ENCODE measurements at regions not wholly inside any gene's neighbourhood (a gene's known extent, or its start where the extent isn't known, plus 50 kb on each side); places are given as distances from the start of the nearest gene placed in this dataset.

DNA sequence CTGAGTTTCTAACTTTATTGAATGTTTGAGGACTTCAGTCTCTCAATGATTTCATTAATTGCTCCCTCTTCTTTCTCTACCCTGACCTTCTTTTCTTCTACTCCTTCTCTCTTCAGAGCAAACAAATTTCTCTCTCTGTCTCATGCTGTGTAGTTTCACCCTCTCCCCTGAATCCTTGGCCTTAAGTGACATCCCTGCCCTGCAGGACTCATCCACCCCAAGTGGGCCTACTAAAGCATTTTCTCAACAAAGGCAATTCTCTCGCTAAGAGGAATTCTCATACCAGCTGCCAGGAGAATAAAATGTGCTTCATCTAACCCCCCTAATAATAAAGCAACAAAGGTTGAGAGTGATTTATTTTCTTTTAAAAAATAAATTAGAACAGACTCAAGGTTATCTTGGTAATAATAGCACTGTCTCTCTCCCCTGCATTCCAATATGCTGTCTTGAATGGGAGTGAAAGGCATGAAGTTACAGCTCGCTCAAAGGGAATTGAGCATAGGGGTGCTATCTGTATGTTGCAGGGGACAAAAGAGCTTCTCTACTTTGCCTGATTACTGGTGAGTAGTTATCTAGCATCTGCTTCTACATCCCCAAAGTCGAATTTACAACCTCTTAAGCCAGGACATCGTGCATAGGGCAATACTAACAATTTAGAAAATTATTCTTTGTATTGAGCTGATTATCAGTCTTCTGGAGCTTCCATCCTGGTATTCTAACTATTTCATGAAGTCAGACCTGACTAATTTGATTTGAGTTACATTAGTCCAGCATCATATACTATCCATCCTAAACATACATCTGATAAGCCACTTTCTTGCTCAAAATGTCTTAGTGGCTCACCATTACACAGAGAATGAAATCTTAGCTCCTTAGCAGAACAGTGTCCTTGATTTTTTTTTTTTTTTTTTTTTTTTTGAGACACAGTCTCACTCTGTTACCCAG lies 76.9 kb upstream of the DNAJC19 start:
- ChIA-PET POLR2A (interaction anchor here (0.6 kb wide), 1 partner anchor 1422 kb away, joined by 3 read pairs; no protein-coding TSS in a partner anchor), CTCF (no interaction called here)
- Mint-ChIP-seq H3K27ac (no peak overlapping the region), H3K9me3 (ENCODE audit: insufficient read depth) (no peaks in the 10 kb centered on the region), H3K4me3 (no peak overlapping the region), H3K36me3 (ENCODE audit: low read depth) (no peaks in the 10 kb centered on the region), H3K4me1 (ENCODE audit: low read depth) (no peaks in the 10 kb centered on the region), H3K27me3 (ENCODE audit: low read depth) (no peaks in the 10 kb centered on the region)
- DNase-seq (no peak), ATAC-seq (no peak)

- CTCF ChIA-PET, result no interaction called here
- no peak for ATAC-seq
- Mint-ChIP-seq H3K4me3 (no peak overlapping the region), H3K27me3 (ENCODE audit: low read depth) (no peaks in the 10 kb centered on the region), H3K9me3 (ENCODE audit: insufficient read depth) (no peaks in the 10 kb centered on the region), H3K4me1 (ENCODE audit: low read depth) (no peaks in the 10 kb centered on the region), H3K27ac (no peak overlapping the region), H3K36me3 (ENCODE audit: low read depth) (no peaks in the 10 kb centered on the region)
- POLR2A ChIA-PET, result no interaction called here
- DNase-seq, result no peak
Measured at GRCh38 chr3:181056136-181056732, 66.7 kb upstream of the DNAJC19 start.

DNA sequence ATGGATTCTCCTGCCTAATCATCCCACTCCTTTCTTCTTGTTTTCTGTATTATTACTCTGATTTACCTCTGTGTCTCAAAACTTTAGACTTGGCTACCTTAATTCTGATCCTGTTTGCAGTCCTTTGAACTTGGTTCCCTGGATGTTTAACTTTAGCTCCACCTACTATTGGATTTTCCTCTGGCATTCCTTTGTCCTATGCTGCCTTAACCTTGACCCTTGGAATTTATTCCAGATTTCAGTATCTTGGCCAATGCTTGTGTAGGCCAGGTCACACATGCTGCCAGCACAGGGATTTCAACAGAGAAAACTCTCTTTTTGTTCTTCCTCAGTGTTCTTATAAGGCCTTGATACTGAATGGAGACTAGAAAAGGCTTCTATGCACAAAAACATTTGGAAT lies 65.0 kb upstream of the DNAJC19 start:
- Mint-ChIP-seq H3K27ac (no peak overlapping the region), H3K27me3 (ENCODE audit: low read depth) (no peaks in the 10 kb centered on the region), H3K36me3 (ENCODE audit: low read depth) (no peaks in the 10 kb centered on the region), H3K9me3 (ENCODE audit: insufficient read depth) (no peaks in the 10 kb centered on the region), H3K4me3 (no peak overlapping the region), H3K4me1 (ENCODE audit: low read depth) (no peaks in the 10 kb centered on the region)
- ATAC-seq, result no peak
- ChIA-PET CTCF (no interaction called here), POLR2A (no interaction called here)
- no peak for DNase-seq

DNA sequence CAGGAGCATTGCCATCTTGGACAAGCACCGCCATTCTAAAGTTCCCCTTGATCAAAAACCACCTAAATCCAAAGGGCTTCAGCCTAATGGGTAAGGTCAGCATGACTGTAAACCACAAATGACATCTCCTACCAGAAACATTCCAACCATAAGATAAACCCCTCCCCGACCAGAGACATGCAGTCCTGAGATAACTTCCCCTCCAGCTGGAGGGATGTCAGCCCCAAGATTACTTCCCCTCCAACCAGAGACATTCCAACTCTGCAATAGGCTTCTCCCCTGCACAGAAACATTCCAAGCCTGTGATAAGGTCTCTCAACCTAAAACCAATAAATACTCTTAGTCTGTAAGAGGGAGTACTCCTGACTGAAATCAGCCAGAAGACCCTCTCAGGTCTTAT lies 62.7 kb upstream of the DNAJC19 start:
- ATAC-seq (no peak), DNase-seq (no peak)
- POLR2A ChIA-PET, result no interaction called here
- CTCF ChIA-PET, result no interaction called here
- H3K4me1 Mint-ChIP-seq (ENCODE audit: low read depth), result no peaks in the 10 kb centered on the region
- no peak overlapping the region for H3K4me3 Mint-ChIP-seq
- no peaks in the 10 kb centered on the region for H3K36me3 Mint-ChIP-seq (ENCODE audit: low read depth)
- no peaks in the 10 kb centered on the region for H3K9me3 Mint-ChIP-seq (ENCODE audit: insufficient read depth)
- no peak overlapping the region for H3K27ac Mint-ChIP-seq
- H3K27me3 Mint-ChIP-seq (ENCODE audit: low read depth), result no peaks in the 10 kb centered on the region

- no peaks in the 10 kb centered on the region for H3K27me3 Mint-ChIP-seq (ENCODE audit: low read depth)
- H3K4me3 Mint-ChIP-seq, result no peak overlapping the region
- DNase-seq, result no peak
- H3K27ac Mint-ChIP-seq, result no peak overlapping the region
- no peak for ATAC-seq
- ChIA-PET POLR2A (no interaction called here), CTCF (interaction anchor here (0.6 kb wide), 1 partner anchor 82 kb away, joined by 3 read pairs; no protein-coding TSS in a partner anchor)
- H3K9me3 Mint-ChIP-seq (ENCODE audit: insufficient read depth), result no peaks in the 10 kb centered on the region
- no peaks in the 10 kb centered on the region for H3K4me1 Mint-ChIP-seq (ENCODE audit: low read depth)
- H3K36me3 Mint-ChIP-seq (ENCODE audit: low read depth), result no peaks in the 10 kb centered on the region
Measured at GRCh38 chr3:181050738-181051137, 61.2 kb upstream of the DNAJC19 start.

DNA sequence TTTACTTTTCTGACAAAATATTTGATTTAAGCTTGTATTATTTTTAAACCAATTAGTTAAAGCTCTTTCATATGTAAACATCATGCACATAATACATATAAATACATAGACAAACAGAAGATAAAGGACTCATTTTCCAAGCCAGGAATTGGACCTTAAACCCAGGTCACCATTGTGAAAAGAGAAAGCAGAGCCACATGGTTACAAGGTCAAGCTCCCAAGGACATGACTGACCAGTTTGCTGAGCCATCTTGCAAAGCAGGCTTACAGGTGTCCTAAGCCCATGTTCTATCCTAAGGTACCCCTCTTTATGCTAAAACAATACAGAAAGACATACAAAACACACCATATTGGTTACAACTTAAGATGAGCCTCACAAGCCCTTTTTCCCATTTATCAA lies 50.5 kb upstream of the DNAJC19 start:
- CTCF ChIA-PET, result no interaction called here
- H3K4me3 Mint-ChIP-seq, result no peak overlapping the region
- no peaks in the 10 kb centered on the region for H3K36me3 Mint-ChIP-seq (ENCODE audit: low read depth)
- no peaks in the 10 kb centered on the region for H3K27me3 Mint-ChIP-seq (ENCODE audit: low read depth)
- DNase-seq, result no peak
- no peaks in the 10 kb centered on the region for H3K9me3 Mint-ChIP-seq (ENCODE audit: insufficient read depth)
- POLR2A ChIA-PET, result no interaction called here
- no peak for ATAC-seq
- H3K27ac Mint-ChIP-seq, result no peak overlapping the region
- no peaks in the 10 kb centered on the region for H3K4me1 Mint-ChIP-seq (ENCODE audit: low read depth)

All from activated CD8-positive, alpha-beta T cell treated with anti-CD3 and anti-CD28 coated beads, Interleukin-2, amount 10 ng/mL, durations not matched to agents 7 days and 5 days (primary cell).